ENCODE measurements at regions not wholly inside any gene's neighbourhood (a gene's known extent, or its start where the extent isn't known, plus 50 kb on each side); places are given as distances from the start of the nearest gene placed in this dataset.
"Not testable (repeated sequence)": the region's sequence is repeated elsewhere in the genome, so short reads cannot be mapped to it uniquely, and the experiment has no call there.

- DNase-seq (ENCODE audit: low spot score): no peak
Measured at GRCh38 chr12:131618303-131618658, 92.6 kb upstream of the SFSWAP start.

GRCh38 chr12:131618701-131619100, 92.2 kb upstream of the SFSWAP start:
- DNase-seq (ENCODE audit: low spot score): no peak

- DNase-seq (ENCODE audit: low spot score): no peak
Measured at GRCh38 chr12:131619106-131619642, 91.7 kb upstream of the SFSWAP start.

DNA sequence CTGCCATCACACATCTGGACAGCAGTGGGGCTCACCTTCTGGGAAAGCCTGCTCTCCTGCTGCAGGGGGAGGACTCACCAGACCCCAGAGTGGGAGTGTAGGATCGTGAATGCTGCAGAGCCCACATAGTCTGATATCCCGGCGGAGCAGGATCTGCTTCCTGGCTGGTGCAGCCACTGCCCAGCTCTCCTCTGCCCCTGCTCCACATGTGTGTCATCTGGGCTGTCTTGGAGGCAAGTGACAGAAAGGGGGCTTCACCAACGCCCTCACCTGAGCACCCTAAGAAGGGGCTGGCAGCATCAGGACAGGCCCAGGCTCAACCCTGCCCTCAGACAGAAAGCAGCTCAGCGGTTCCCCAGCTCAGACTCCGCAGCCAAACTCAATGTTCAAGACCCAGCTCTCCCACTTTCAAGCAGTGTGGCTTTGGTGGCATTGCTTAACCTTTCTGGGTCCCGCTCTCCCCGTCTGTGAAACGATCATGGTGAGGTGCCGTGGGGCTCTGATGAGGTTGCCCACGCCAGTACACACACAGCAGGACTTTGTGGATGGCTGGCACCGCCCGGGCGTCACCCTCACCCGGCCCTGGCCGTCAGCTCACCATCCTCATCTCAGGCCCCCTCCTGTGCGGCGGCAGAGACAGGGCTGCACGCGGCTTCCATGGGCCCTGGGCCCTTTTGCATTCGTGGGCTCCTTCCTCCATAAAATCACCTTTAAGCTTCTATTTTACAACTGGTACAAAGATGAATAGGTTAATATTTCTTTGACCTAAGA, 91.0 kb upstream of the SFSWAP start:
- no peak for DNase-seq (ENCODE audit: low spot score)

DNA sequence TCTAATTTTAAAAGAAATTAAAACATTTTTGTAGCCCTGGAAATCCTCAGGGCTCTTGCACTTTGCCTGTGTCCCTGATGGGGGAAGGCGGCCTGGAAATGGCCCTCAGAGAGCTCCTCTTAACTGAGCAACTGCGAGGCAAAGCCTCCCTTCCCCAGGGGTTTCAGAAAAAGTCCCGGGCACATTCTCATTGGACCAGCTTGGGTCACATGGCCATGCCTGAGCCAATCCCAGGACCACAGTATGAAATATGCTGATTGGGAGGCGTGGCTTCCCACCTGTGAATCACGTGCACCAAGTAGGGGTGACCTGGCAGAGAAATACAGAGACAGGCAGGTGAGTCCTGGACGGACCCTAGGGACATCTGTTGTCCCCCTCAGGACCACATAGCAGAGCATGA, 90.4 kb upstream of the SFSWAP start:
- DNase-seq (ENCODE audit: low spot score): no peak

GRCh38 chr12:131620946-131621681, 89.8 kb upstream of the SFSWAP start:
- DNase-seq (ENCODE audit: low spot score): no peak

- DNase-seq (ENCODE audit: low spot score): no peak
Measured at GRCh38 chr12:131621701-131622421, 89.0 kb upstream of the SFSWAP start.

GRCh38 chr12:131622422-131622955, 88.4 kb upstream of the SFSWAP start:
- no peak for DNase-seq (ENCODE audit: low spot score)

DNA sequence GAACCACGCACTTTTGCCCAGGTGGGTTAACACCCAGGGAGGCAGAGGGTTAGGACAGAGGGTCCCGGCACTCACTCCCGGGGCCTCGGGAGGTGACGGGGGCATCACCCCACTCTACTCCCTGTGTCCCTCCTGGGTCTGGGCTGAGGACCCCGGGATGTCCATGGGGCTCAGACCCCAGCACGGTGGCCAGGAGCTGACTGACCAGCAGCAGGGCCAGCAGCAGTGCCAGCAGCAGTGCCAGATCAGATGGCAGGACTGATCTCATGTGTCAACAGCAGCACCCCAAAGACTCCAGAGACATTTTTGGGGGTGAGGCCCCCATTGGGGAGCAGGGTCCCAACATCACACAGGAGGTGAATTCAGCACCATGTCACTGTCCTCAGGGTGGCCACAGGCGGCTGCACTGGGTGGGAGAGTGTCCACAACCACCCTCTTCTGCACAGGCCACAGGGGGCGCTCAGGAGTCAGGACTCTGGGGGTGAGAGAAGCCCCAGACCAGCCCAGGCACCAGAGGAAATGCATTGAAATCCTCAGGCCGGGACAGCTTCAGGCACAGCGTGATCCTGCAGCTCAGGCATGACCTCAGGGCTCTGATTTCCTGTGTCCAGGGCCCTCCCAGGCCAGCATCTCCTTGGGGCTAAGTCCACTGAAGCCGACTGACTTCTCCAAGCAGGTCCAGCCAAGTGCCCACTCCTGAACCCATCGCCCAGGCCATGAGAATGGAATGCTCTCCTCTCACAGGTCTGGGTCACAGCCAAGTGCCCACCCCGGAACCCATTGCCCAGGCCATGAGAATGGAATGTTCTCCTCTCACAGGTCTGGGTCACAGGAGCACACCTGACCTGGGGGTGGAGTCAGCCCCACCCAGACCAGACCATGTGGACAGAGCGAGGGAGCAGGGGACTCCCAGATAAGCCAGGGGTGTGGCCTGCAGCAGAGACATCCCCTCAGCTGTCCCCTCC, 87.2 kb upstream of the SFSWAP start:
- DNase-seq (ENCODE audit: low spot score): not testable (repeated sequence)

GRCh38 chr12:131624369-131624739, 86.5 kb upstream of the SFSWAP start:
- DNase-seq (ENCODE audit: low spot score): not testable (repeated sequence)

- not testable (repeated sequence) for DNase-seq (ENCODE audit: low spot score)
Measured at GRCh38 chr12:131624756-131625501, 86.0 kb upstream of the SFSWAP start.

DNA sequence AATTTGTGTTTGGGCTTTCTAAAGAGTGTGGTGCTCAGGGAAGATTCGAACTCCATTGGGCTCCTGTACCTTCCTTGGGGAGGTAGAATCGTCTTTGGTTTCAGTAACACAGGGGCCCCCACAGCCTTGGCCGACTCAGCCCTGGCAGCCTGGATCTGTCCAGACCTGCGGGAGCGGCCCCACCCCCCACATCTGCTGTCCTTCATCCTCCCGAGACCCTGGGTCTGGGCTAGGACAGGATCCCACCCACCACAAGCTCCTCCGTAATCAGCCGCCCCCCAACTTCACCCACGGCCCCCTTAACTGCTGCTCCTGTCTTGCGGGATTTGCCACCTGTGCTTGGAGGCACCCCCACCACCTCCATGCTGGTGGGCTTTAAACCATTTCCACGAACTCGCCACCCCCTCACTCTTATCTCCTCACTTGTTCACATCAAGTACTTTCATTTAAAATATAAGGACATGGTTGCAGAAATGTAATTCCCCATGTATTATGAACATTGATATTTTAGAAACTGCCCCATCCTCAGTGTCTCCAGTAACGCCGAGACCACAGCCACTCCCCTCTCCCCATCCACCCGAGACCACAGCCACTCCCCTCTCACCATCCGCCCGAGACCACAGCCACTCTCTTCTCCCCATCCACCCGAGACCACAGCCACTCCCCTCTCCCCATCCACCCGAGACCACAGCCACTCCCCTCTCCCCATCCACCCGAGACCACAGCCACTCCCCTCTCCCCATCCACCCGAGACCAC, 84.7 kb upstream of the SFSWAP start:
- DNase-seq (ENCODE audit: low spot score): not testable (repeated sequence)

DNA sequence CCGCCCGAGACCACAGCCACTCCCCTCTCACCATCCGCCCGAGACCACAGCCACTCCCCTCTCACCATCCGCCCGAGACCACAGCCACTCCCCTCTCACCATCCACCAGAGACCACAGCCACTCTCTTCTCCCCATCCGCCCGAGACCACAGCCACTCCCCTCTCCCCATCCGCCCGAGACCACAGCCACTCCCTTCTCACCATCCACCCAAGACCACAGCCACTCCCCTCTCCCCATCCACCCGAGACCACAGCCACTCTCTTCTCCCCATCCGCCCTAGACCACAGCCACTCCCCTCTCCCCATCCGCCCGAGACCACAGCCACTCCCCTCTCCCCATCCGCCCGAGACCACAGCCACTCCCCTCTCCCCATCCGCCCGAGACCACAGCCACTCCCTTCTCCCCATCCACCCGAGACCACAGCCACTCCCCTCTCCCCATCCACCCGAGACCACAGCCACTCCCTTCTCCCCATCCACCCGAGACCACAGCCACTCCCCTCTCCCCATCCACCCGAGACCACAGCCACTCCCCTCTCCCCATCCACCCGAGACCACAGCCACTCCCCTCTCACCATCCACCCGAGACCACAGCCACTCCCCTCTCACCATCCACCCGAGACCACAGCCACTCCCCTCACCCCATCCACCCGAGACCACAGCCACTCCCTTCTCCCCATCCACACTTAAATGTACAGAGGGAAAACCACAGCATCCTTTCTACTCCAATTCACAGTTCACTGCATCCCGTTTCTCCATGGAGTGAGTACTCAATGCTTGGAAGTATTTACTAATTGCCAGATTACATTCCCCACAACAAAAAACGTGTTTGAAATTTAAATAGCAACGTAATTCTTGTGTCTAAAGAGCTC, 83.5 kb upstream of the SFSWAP start:
- DNase-seq (ENCODE audit: low spot score): not testable (repeated sequence)

GRCh38 chr12:131628023-131628740, 82.7 kb upstream of the SFSWAP start:
- DNase-seq (ENCODE audit: low spot score): no peak

GRCh38 chr12:131628766-131629448, 82.0 kb upstream of the SFSWAP start:
- DNase-seq (ENCODE audit: low spot score): no peak

- no peak for DNase-seq (ENCODE audit: low spot score)
Measured at GRCh38 chr12:131631230-131631629, 79.7 kb upstream of the SFSWAP start.

DNA sequence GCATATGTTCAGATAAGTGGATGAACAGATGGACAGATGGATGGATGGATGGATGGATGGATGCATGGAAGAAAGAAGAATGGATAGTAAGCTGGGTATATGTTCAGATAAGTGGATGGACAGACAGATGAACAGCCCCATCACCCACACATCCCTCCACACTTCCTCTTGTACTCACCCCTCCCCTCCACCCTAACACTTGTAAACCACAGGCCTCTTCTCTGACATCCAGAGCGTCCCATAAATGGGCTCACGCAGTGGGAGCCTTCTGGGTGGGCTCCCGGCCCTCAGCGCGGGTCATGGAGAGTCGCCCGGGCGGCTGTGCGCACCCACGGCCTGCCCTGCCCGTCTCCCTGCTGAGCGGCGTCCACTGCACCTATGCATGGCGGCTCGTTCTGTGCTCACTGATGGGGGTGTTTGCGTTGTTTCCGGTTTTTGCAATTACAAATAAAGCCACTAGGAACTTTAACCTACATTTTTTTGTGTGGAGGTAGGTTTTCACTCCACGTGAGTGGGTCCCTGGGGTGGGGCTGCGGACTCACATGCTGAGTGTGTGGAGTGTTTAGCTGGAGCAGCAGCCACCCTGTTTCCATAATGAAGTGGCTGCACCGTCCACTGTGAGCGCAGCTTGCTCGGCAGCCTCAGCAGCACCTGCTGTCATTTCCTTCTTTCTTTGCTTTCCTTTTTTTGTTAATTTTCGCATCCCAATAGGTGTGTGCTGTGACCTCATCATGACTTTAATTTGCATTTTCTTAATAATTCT, 78.8 kb upstream of the SFSWAP start:
- not testable (repeated sequence) for DNase-seq (ENCODE audit: low spot score)

Measured in AG20443 (cell line).